Activated CD8-positive, alpha-beta memory T cell treated with anti-CD3 and anti-CD28 coated beads for 36 hours (primary cell): ENCODE measurements at regions not wholly inside any gene's neighbourhood (a gene's known extent, or its start where the extent isn't known, plus 50 kb on each side); places are given as distances from the start of the nearest gene placed in this dataset.

Experiments
- CTCF ChIA-PET: fragments of 350-600 bp; sonication (Branson Sonifier 250); formaldehyde crosslinking; loops from one replicate; lab custom pipeline; 2021; ENCODE audit warnings: antibody characterized with exemption; lab: Charles Lee
- POLR2A ChIA-PET: fragments of 350-600 bp; sonication (Branson Sonifier 250); formaldehyde crosslinking; loops from one replicate; lab custom pipeline; 2021; ENCODE audit warnings: antibody characterized with exemption; lab: Charles Lee

GRCh38 chr3:107110596-107111305 is 266.5 kb upstream of the CCDC54 start:
- CTCF ChIA-PET, result no interaction called here
- POLR2A ChIA-PET, result no interaction called here

GRCh38 chr3:107111872-107112271 is 265.4 kb upstream of the CCDC54 start:
- POLR2A ChIA-PET, result no interaction called here
- CTCF ChIA-PET, result no interaction called here

- ChIA-PET CTCF (no interaction called here), POLR2A (no interaction called here)
Observed at GRCh38 chr3:107112356-107112755, 264.9 kb upstream of the CCDC54 start.

- ChIA-PET POLR2A (no interaction called here), CTCF (interaction anchor here (0.7 kb wide), 1 partner anchor 16 kb away, joined by 4 read pairs; no protein-coding TSS in a partner anchor)
Observed at GRCh38 chr3:107116251-107116650, 261.0 kb upstream of the CCDC54 start.

GRCh38 chr3:107117156-107117555 is 260.1 kb upstream of the CCDC54 start:
- POLR2A ChIA-PET, result no interaction called here

GRCh38 chr3:107117922-107118536 is 259.2 kb upstream of the CCDC54 start:
- ChIA-PET CTCF (interaction anchor here (1.6 kb wide), 1 partner anchor 435 kb away, joined by 3 read pairs; no protein-coding TSS in a partner anchor), POLR2A (no interaction called here)

More at GRCh38 chr3:107117156-107117555, 260.1 kb upstream of the CCDC54 start:
- CTCF ChIA-PET, result interaction anchor here (1.6 kb wide), 1 partner anchor 434 kb away, joined by 3 read pairs; no protein-coding TSS in a partner anchor

GRCh38 chr3:107124885-107125284 is 252.4 kb upstream of the CCDC54 start:
- CTCF ChIA-PET, result no interaction called here
- POLR2A ChIA-PET, result no interaction called here

DNA sequence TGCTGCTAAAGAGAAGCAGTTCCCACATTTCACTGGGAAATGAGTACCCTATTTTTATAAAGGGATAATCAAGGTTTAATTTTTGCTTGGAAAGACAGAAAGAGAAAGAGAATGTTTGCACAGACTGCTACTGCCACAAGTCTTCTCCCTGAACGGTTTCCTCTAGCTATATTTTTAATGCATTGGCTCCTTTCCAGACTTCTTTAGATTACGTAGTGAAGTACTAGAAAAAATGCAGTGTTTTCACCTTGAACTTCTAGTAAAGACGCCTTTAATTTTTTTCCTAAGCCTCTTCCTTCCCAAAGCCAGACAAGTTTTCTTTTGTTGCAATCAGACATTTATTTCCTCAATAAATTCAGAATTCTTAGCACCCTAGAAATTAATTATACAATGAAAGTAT is 248.3 kb upstream of the CCDC54 start:
- ChIA-PET POLR2A (no interaction called here), CTCF (interaction anchor here (0.5 kb wide), 1 partner anchor 1763 kb away, joined by 3 read pairs; no protein-coding TSS in a partner anchor)

GRCh38 chr3:107130089-107130700 is 247.0 kb upstream of the CCDC54 start:
- ChIA-PET CTCF (no interaction called here), POLR2A (no interaction called here)

- ChIA-PET CTCF (no interaction called here), POLR2A (no interaction called here)
Observed at GRCh38 chr3:107132674-107133073, 244.6 kb upstream of the CCDC54 start.

DNA sequence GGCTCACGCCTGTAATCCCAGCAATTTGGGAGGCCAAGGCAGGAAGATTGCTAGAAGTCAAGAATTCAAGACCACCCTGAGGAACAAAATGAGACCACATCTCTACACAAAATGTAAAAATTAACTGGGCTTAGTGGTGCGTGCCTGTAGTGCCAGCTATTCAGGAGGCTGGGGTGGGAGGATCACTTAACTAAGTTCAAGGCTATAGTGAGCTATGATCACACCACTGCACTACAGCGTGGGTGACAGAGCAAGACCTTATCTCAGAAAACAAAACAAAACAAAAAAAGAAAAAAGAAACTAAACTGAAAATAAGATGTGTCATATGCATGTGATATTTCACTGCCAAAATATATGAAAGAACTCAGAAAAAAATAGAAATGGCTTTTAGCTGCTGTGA is 243.3 kb upstream of the CCDC54 start:
- CTCF ChIA-PET, result no interaction called here

GRCh38 chr3:107142171-107142570 is 235.1 kb upstream of the CCDC54 start:
- ChIA-PET CTCF (interaction anchor here (0.6 kb wide), 1 partner anchor 130 kb away, joined by 3 read pairs; no protein-coding TSS in a partner anchor), POLR2A (no interaction called here)

More for the DNA sequence above, 243.3 kb upstream of the CCDC54 start:
- POLR2A ChIA-PET, result no interaction called here

GRCh38 chr3:107142786-107143575 is 234.3 kb upstream of the CCDC54 start:
- CTCF ChIA-PET, result interaction anchor here (0.6 kb wide), 1 partner anchor 129 kb away, joined by 3 read pairs; no protein-coding TSS in a partner anchor
- POLR2A ChIA-PET, result interaction anchor here (0.6 kb wide), 1 partner anchor 32 kb away, joined by 4 read pairs; no protein-coding TSS in a partner anchor

- POLR2A ChIA-PET, result no interaction called here
- CTCF ChIA-PET, result no interaction called here
Observed at GRCh38 chr3:107150675-107151074, 226.6 kb upstream of the CCDC54 start.

DNA sequence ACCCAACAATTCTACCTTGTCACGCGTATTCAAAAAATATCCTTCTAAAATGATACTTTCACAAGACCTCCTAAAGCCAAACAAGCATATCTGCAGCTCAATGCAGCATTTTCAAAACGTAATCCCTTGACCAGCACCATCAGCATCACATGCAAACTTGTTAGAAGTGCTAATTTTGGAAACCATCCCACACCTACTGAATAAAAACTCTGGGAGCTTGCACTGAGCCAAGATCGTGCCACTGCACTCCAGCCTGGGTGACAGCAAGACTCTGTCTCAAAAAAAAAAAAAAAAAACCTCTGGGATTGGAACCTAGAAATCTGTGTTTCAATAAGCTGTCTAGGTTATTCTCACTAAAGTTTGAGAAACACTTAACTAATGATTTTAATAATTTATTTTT is 223.3 kb upstream of the CCDC54 start:
- ChIA-PET POLR2A (no interaction called here), CTCF (no interaction called here)

DNA sequence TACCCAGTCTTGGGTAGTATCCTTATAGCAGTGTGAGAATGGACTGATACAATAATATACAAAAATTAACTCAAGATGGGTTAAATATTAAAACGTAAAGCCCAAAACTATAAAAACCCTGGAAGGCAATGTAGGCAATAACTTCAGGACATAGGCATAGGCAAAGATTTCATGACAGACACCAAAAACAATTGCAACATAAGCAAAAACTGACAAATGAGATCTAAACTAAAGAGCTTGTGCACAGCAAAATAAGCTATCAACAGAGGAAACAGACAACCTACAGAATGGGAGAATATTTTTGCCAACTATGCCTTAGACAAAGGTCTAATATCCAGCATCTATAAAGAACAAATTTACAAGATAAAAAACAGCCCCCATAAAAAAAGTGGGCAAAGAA is 204.8 kb upstream of the CCDC54 start:
- POLR2A ChIA-PET, result no interaction called here
- CTCF ChIA-PET, result no interaction called here

DNA sequence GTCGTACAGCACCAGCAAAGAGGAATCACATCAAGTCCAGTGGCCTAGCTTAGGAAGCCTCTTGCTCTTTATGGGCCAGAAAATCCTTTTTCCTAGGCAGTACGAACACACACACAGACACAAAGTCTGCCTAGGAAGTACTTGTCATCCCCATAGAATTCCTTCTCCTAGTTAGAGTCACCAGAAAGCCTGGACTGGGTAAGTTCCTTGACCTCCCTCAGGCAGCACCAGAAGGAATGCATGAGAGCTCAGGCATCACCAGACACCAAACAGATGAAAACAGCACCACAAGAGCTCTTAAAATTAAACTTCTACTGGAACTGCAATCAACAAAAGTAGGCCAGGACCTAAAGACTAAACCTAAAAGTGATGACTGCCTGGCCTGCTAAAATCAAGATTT is 192.9 kb upstream of the CCDC54 start:
- POLR2A ChIA-PET, result no interaction called here
- CTCF ChIA-PET, result no interaction called here

DNA sequence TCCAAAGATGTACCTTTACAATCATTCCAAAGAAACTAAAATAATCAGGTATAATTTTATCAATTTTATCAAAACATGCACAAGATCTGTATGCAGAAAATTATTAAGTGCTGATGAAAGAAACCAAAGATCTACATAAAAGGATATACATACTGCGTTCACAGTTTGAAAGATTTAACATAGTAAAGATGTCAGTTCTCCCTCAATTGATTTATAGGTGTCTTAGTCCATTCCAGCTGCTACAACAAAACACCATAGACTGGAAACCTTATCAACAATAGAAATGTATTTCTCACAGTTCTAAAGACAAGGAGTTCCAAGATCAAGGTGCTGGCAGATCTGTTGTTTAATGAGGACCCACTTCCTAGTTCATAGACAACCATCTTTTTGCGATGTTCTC is 189.0 kb upstream of the CCDC54 start:
- CTCF ChIA-PET, result no interaction called here
- POLR2A ChIA-PET, result no interaction called here

DNA sequence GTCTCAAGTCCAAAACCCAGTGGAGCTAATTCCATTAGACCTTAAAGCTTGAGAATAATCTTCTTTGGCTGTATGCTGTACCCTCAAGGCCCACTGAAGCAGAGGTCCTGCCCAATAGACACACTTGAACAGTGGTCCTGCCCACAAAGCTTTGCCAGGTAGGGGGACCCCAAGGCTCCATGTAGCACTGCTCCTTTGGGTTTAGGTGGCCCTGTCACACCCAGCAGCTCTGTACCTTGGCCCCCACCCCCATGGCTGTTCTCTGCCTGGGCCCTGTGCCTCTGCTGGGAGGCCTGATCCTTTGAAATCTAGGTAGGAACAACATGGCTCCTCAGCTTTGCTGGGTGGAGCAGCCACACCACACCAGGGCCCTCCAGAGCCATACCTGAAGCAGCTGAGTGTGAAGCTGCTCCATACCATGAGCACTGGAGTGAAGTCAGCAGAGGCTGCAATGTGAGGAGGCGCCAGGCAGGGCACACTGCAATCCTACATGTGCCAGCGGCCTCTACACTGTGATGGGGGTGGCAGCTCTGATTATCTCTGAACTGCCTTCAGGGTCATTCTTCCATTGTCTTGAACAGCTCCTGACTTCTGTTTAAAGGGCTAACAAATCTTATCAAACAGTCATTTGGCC is 188.0 kb upstream of the CCDC54 start:
- CTCF ChIA-PET, result no interaction called here
- POLR2A ChIA-PET, result no interaction called here
